ENCODE measurements at regions not wholly inside any gene's neighbourhood (a gene's known extent, or its start where the extent isn't known, plus 50 kb on each side); places are given as distances from the start of the nearest gene placed in this dataset.
"Not testable (repeated sequence)": the region's sequence is repeated elsewhere in the genome, so short reads cannot be mapped to it uniquely, and the experiment has no call there.

DNA sequence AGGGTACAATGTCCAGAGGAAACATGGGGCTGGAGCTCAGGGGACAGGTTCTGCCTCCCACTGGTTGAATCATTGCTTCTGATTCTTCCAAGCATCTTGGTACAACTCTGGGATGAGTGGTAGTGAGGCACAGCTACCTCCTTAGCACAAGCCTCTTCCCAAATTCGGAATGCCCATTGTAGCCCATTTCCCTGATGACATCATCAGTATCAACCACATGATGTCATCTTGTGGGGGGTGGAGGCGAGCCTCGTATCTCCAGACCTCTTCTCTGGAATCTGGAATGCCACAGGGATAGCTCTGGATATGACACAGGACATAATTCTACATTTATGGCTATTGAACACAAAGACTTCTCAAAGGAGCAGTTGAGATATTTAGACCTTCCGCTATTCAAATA is 715.2 kb downstream of the RNF144A start:
- no peak overlapping the region for H3K27ac Mint-ChIP-seq
- no peaks in the 10 kb centered on the region for H3K27me3 Mint-ChIP-seq

DNA sequence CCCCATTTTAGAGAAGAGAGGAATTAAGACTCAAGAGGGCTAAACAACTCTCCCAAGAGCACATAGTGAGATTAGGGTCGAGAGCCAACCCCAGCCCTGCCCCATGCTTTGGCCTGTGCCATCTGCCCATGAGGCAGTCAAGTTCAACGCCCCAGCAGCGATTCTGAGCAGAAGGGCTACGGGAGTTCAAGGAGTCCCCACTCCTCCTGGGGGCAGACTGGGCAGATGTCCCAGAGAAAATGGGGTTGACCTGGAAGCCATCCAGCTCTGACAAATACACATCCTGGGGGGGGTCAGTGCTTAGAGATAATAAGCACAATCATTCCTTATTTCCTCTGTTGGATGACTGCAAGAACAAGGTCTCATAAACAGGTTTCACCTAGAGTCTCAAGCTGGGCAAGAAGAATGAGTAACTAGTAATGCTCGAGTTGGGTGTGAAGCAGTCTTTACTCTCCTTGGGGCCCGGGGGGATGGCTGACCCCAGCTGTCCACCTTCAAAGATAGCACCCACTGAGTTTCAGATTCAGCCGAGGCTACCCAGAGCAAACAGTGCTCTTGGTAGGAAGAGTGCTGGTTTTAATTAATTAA is 716.4 kb downstream of the RNF144A start:
- no peak overlapping the region for H3K4me3 Mint-ChIP-seq
- no peaks in the 10 kb centered on the region for H3K27me3 Mint-ChIP-seq
- peaks cover 1% of the 10 kb centered on the region for H3K4me1 Mint-ChIP-seq (ENCODE audit: low read depth)
- no peak overlapping the region for H3K27ac Mint-ChIP-seq
- H3K9me3 Mint-ChIP-seq (ENCODE audit: low read depth), result peaks cover 6% of the 10 kb centered on the region
- peaks cover 2% of the 10 kb centered on the region for H3K36me3 Mint-ChIP-seq

More for the DNA sequence above, 715.2 kb downstream of the RNF144A start:
- Mint-ChIP-seq H3K36me3 (no peaks in the 10 kb centered on the region), H3K9me3 (ENCODE audit: low read depth) (peaks cover 6% of the 10 kb centered on the region), H3K4me1 (ENCODE audit: low read depth) (peaks cover 1% of the 10 kb centered on the region), H3K4me3 (no peak overlapping the region)

DNA sequence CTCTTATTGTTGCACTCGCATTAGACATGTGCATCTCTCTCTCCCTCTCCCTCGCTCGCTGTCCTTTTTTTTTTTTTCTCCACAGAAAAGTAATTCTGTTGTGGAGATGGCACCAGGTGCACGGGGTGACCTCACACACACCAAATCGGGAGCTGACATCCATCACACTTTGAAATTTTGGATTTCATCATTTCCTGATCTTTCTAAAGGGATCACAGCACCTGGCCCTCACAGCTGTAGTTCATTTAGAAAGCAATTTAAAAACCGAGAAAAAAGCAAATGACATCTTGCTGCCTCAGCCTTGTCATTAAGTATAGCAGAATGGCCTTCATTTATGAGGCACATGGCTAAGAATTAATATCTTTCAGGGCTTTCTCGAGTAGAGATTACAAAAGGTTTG is 717.2 kb downstream of the RNF144A start:
- H3K36me3 Mint-ChIP-seq, result peaks cover 2% of the 10 kb centered on the region
- peaks cover 6% of the 10 kb centered on the region for H3K9me3 Mint-ChIP-seq (ENCODE audit: low read depth)
- H3K4me3 Mint-ChIP-seq, result no peak overlapping the region
- H3K4me1 Mint-ChIP-seq (ENCODE audit: low read depth), result peaks cover 1% of the 10 kb centered on the region
- H3K27me3 Mint-ChIP-seq, result no peaks in the 10 kb centered on the region
- H3K27ac Mint-ChIP-seq, result no peak overlapping the region

DNA sequence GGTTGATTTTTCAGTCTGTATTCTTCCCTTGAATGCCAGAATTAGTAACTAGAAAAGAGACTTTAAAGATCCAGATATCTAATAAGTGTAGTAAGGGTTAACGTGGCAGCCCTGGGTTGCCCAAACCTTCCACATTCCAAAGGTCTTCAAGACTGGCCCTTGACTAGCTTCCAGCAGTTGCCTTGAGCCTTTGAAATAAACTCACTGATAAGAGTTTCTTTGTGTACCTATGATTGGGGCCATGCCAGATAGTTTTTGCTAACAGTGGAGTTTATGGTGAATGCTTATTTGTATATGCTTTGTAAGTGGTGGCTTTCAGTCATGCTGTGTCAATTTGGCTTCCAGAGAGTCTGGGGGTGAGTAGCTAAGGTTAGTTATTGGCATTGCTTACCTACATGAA is 722.3 kb downstream of the RNF144A start:
- H3K4me3 Mint-ChIP-seq, result no peak overlapping the region
- H3K9me3 Mint-ChIP-seq (ENCODE audit: low read depth), result peaks cover 10% of the 10 kb centered on the region
- H3K36me3 Mint-ChIP-seq, result peaks cover 11% of the 10 kb centered on the region
- H3K27me3 Mint-ChIP-seq, result no peaks in the 10 kb centered on the region
- no peak overlapping the region for H3K27ac Mint-ChIP-seq
- H3K4me1 Mint-ChIP-seq (ENCODE audit: low read depth), result peaks cover 7% of the 10 kb centered on the region

DNA sequence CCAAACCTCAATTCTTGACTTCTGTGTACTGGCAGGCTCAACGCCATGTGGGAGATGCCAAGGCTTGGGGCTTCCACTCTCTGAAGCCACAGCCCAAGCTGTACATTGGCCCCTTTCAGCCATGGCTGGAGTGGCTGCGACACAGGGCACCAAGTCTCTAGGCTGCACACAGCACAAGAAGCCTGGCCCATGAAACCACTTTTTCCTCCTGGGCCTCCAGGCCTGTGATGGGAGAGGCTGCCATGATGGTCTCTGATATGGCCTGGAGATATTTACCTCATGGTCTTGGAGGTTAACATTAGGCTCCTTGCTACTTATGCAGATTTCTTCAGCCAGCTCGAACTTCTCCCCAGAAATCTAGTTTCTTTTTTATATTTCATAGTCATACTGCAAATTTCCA is 724.1 kb downstream of the RNF144A start:
- not testable (repeated sequence) for H3K27ac Mint-ChIP-seq; H3K9me3 Mint-ChIP-seq (ENCODE audit: low read depth); H3K4me1 Mint-ChIP-seq (ENCODE audit: low read depth); H3K4me3 Mint-ChIP-seq; H3K27me3 Mint-ChIP-seq
- peaks cover 17% of the 10 kb centered on the region for H3K36me3 Mint-ChIP-seq

DNA sequence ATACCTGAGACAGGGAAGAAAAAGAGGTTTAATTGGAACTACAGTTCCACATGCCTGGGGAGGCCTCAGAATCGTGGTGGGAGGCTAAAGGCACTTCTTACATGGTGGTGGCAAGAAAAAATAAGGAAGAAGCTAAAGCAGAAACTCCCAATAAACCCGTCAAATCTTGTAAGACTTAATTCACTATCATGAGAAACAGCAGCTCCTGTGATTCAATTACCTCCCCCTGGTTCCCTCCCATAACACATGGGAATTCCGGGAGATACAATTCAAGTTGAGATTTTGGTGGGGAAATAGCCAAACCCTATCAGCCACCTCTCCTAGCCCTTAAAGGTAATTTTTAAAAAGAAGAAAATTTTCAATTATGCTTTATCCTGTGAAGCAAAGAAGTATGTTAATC is 728.8 kb downstream of the RNF144A start:
- Mint-ChIP-seq H3K4me1 (ENCODE audit: low read depth) (peaks cover 46% of the 10 kb centered on the region), H3K4me3 (no peak overlapping the region), H3K9me3 (ENCODE audit: low read depth) (peaks cover 14% of the 10 kb centered on the region), H3K27ac (no peak overlapping the region), H3K27me3 (no peaks in the 10 kb centered on the region), H3K36me3 (peaks cover 21% of the 10 kb centered on the region)

DNA sequence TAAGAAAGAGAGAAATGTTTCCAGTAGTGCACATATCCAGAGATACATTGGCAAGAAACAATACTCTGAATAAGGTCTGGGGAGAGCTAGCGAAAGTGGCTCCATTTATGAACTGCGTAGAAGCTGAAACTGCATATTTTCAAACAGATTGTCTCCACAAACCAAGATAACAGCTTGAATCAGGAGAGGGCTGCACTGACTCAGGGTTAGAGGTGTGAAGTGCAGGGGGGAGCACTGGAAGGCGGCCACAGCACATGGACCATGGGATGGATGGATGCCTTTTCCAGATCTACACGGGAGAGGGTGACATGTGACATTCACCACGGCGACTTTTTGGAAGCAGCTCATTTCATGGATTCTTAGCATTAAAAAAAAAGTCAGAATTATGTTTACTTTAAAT is 729.4 kb downstream of the RNF144A start:
- H3K4me3 Mint-ChIP-seq, result no peak overlapping the region

DNA sequence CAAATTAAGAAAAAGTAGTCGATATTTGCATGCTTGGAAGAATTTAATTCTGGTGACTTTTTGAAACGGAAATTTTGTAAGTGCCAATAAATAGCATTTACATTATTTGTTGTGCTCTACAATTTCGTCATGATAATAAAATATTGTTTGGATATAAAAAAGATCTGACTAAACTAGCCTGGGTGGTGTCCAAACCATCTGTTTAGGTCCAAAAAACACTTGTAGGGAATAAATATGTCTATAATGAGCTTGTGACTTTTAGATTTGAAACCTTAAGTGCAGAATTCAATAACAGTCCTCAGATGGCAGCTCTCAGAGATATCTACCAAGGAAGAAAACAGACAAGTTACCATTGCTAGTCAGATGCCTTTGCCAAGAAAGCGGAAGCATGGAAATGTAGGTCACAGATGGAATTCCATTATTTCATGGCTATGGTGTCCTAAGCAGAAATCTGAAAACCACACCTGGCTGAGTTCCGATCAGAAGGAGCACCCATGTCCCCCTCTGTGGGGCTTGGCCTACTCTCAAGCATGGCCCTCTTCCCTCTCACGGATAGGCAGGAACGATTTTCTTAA is 731.1 kb downstream of the RNF144A start:
- Mint-ChIP-seq H3K9me3 (ENCODE audit: low read depth) (peaks cover 9% of the 10 kb centered on the region), H3K4me1 (ENCODE audit: low read depth) (peaks cover 49% of the 10 kb centered on the region), H3K36me3 (peaks cover 18% of the 10 kb centered on the region), H3K27ac (peak overlapping the region; percentile 0), H3K27me3 (no peaks in the 10 kb centered on the region), H3K4me3 (no peak overlapping the region)

More for the DNA sequence above, 729.4 kb downstream of the RNF144A start:
- Mint-ChIP-seq H3K36me3 (peaks cover 20% of the 10 kb centered on the region), H3K9me3 (ENCODE audit: low read depth) (peaks cover 15% of the 10 kb centered on the region), H3K27ac (no peak overlapping the region), H3K4me1 (ENCODE audit: low read depth) (peaks cover 50% of the 10 kb centered on the region), H3K27me3 (no peaks in the 10 kb centered on the region)

DNA sequence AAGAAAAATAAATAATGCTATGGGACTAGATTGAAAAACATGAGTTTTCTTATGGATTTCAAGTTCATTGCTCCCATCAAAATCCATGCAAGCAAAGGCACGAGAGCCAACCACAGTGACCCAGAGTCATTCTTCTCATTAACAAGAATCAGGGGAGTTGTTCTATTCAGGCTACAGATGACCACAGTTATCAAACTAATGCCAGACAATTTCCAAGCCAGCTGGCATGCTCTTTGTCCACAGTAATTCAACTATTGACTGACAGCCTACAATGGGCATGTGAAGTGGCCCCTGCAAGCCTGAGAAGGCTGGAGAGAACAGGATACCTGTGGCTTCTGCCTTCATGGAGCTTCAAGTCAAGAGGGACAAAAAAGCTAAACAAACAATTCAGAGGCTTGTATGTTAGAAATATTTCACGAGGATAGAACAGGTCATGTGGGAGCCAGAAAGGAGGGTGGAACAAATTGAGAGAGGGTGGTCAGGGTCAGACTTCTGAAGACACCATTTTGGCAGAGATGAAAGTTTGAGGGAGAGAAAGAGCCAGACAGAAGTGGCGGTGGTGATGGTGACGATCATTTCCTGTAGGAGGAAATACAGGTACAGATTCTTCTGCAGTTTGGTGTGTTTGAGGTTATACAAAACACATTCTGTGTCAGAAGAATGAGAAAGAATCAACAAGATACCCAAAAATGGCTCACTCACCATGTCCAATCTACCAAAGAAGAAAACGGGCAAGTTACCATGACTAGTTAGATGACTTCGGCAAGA is 732.4 kb downstream of the RNF144A start:
- no peaks in the 10 kb centered on the region for H3K27me3 Mint-ChIP-seq
- H3K36me3 Mint-ChIP-seq, result peaks cover 23% of the 10 kb centered on the region
- H3K9me3 Mint-ChIP-seq (ENCODE audit: low read depth), result peaks cover 14% of the 10 kb centered on the region
- H3K4me1 Mint-ChIP-seq (ENCODE audit: low read depth), result peaks cover 47% of the 10 kb centered on the region
- peak overlapping the region; percentile 85 for H3K27ac Mint-ChIP-seq
- peak overlapping the region; percentile 59 for H3K4me3 Mint-ChIP-seq

DNA sequence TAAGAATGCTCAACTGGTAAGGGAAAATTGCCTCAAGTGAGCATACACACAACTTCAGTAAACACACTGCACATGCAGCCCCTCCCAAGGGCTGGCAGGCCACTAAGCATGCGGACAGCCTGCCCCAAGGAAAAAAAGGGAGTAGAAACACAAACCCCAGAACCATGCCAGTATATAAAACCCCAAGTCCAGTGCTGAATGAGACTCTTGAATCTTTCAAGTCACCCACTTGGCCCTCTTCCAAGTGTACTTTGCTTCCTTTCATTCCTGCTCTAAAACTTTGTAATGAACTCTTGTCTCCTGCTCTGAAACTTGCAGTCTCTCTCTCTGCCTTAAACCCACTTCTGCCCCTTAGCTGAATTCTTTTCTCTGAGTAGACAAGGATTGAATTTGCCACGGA is 736.4 kb downstream of the RNF144A start:
- peaks cover 22% of the 10 kb centered on the region for H3K36me3 Mint-ChIP-seq

DNA sequence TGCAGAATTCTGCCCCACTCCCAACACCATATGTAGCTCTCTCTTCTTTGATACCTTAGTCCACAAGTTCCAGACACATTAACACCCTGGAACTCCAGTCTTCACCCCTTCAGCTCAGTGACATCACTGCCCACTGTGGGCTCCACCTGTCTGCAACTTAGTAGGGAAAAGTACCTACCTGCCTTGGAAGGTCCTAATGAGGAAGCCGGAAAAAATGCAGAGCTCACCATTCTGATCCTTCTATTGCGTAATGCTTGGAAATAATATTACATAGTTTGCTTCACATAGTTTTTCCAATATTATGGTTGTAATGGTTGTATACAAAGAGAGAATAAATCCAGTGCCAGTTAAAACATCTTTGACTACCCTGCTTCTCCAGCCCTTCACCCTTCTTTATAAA is 738.4 kb downstream of the RNF144A start:
- Mint-ChIP-seq H3K27me3 (no peaks in the 10 kb centered on the region), H3K27ac (no peak overlapping the region), H3K4me1 (ENCODE audit: low read depth) (peaks cover 22% of the 10 kb centered on the region), H3K36me3 (peaks cover 14% of the 10 kb centered on the region), H3K9me3 (ENCODE audit: low read depth) (peaks cover 28% of the 10 kb centered on the region), H3K4me3 (no peak overlapping the region)

More for the DNA sequence above, 736.4 kb downstream of the RNF144A start:
- Mint-ChIP-seq H3K4me3 (no peak overlapping the region), H3K27me3 (no peaks in the 10 kb centered on the region), H3K27ac (no peak overlapping the region), H3K4me1 (ENCODE audit: low read depth) (peaks cover 40% of the 10 kb centered on the region), H3K9me3 (ENCODE audit: low read depth) (peaks cover 19% of the 10 kb centered on the region)

DNA sequence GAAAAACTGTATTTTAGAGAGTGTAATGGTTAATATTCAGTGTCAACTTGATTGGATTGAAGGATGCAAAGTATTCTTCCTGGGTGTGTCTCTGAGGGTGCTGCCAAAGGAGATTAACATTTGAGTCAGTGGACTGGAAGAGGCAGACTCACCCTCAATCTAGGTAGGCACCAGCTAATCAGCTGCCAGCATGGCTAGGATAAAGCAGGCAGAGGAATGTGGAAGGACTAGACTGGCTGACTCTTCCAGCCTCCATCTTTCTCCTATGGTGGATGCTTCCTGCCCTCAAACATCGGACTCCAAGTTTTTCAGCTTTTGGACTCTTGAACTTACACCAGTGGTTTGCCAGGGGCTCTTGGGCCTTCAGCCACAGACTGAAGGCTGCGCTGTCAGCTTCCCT is 740.3 kb downstream of the RNF144A start:
- H3K4me1 Mint-ChIP-seq (ENCODE audit: low read depth), result peaks cover 12% of the 10 kb centered on the region
- not testable (repeated sequence) for H3K36me3 Mint-ChIP-seq, H3K4me3 Mint-ChIP-seq, H3K27me3 Mint-ChIP-seq, H3K27ac Mint-ChIP-seq
- peaks cover 20% of the 10 kb centered on the region for H3K9me3 Mint-ChIP-seq (ENCODE audit: low read depth)

DNA sequence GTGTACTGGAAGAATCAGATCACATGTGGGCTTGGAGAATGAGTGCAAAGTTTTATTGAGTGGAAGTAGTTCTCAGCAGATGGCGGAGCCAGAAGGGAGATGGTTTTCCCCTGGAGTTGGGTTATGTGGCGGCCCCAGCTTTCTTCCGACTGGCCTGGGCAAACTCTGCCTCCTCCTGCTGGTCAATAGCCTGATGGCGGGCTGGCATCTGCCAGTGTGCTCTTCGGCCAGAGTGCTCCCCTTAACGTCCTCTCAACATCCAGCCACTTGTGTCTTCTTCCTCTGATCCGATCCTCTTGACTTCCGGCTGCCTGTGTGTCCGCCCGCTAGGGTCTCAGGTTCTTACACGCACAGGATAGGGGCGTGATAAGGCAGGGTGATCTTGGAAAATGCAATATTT is 741.3 kb downstream of the RNF144A start:
- Mint-ChIP-seq H3K4me1 (ENCODE audit: low read depth) (peaks cover 12% of the 10 kb centered on the region), H3K27ac (no peak overlapping the region)

DNA sequence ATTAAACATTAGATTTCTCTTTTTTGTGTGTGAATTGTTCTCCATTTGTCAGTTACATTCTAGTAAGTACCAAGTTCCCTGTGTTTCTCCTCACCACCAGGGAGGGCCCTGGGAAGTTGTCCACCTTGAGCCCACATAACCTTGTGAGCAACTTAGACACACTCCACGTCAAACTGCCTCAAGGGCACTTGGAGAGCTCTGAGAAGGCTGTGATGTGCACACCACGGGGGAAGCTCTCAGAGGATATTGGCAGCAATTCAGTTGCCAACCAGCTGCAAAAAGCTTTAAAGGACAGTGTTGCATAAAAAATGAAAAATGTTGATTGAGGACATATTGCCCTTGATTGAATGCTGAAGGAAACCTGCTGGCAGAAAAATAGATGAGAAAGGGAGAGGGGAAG is 743.6 kb downstream of the RNF144A start:
- Mint-ChIP-seq H3K36me3 (peaks cover 2% of the 10 kb centered on the region), H3K4me3 (no peak overlapping the region), H3K27me3 (no peaks in the 10 kb centered on the region), H3K27ac (no peak overlapping the region), H3K9me3 (ENCODE audit: low read depth) (peaks cover 9% of the 10 kb centered on the region), H3K4me1 (ENCODE audit: low read depth) (peaks cover 10% of the 10 kb centered on the region)

More for the DNA sequence above, 741.3 kb downstream of the RNF144A start:
- Mint-ChIP-seq H3K4me3 (no peak overlapping the region), H3K36me3 (peaks cover 10% of the 10 kb centered on the region), H3K27me3 (no peaks in the 10 kb centered on the region), H3K9me3 (ENCODE audit: low read depth) (peaks cover 20% of the 10 kb centered on the region)

DNA sequence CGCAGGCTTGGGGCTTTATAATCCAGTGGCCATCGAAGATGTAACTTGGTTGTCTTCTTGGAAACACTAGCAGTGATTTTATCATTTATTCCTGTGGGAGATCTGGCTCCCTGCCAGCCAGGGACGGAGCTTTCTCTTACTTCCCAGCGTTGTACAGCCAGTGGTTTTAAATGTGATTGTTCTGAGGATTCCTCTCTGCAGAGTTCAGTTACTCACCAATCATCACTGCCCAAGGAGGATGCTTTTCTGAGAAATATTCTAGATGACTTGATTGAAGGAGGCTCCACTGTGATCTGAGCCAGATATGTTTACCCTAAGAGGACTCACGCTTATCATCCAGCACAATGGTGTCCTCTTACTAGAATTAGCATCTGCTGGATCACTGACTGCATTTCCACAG is 744.3 kb downstream of the RNF144A start:
- no peak overlapping the region for H3K4me3 Mint-ChIP-seq

More for the DNA sequence above, 744.3 kb downstream of the RNF144A start:
- peaks cover 9% of the 10 kb centered on the region for H3K4me1 Mint-ChIP-seq (ENCODE audit: low read depth)
- H3K27ac Mint-ChIP-seq, result no peak overlapping the region
- H3K27me3 Mint-ChIP-seq, result no peaks in the 10 kb centered on the region
- H3K9me3 Mint-ChIP-seq (ENCODE audit: low read depth), result peaks cover 9% of the 10 kb centered on the region
- H3K36me3 Mint-ChIP-seq, result peaks cover 2% of the 10 kb centered on the region
